ENCODE measurements at regions not wholly inside any gene's neighbourhood (a gene's known extent, or its start where the extent isn't known, plus 50 kb on each side); places are given as distances from the start of the nearest gene placed in this dataset.

DNA sequence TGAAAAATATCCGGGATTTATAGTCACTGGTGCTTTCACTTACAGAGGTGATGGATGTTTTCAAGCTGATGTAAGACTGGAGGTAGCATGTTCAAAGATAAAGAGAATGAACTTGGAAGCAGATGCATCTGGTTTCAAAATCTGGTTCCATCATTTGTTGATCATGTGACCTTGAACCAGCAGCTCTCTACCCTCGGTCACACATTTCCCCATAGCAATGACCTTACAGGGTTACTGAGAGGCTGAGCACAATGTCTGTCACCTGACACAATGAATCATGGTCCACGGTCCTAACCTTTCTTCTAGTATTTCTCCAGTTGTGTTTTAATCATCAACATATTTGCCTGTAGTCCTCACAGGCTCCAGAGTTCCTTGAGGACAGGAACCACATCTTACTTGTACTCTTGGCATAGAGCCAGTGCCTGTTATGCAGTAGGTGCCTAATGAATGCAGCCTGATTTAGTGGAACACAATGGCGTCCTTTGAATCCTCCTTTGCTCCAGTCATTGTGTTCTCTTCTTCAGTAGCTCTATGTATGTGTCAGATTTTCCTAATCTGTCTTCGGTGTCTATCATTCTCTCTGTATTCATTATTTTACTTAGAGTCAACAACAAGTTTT, 667.3 kb downstream of the PTPRU start:
- Histone ChIP-seq H3K9ac (ENCODE audit: low read length) (no peak overlapping the region), H3K4me3 (ENCODE audit: low read depth in 1 of 2, low read length in 2 of 2) (no peak overlapping the region), H3K9me3 (ENCODE audit: low read length) (no peaks in the 10 kb centered on the region), H3K36me3 (ENCODE audit: insufficient read depth, low read length) (no peaks in the 10 kb centered on the region), H3K27ac (ENCODE audit: low read depth, low read length) (no peak overlapping the region), H3K27me3 (ENCODE audit: control insufficient read depth in 1 of 2, insufficient read depth in 2 of 2, low read length in 2 of 2) (peaks cover 0 to 3% of the 10 kb centered on the region in 2 donors), H3K4me1 (ENCODE audit: insufficient read depth, low read length) (peaks cover 12% of the 10 kb centered on the region)

DNA sequence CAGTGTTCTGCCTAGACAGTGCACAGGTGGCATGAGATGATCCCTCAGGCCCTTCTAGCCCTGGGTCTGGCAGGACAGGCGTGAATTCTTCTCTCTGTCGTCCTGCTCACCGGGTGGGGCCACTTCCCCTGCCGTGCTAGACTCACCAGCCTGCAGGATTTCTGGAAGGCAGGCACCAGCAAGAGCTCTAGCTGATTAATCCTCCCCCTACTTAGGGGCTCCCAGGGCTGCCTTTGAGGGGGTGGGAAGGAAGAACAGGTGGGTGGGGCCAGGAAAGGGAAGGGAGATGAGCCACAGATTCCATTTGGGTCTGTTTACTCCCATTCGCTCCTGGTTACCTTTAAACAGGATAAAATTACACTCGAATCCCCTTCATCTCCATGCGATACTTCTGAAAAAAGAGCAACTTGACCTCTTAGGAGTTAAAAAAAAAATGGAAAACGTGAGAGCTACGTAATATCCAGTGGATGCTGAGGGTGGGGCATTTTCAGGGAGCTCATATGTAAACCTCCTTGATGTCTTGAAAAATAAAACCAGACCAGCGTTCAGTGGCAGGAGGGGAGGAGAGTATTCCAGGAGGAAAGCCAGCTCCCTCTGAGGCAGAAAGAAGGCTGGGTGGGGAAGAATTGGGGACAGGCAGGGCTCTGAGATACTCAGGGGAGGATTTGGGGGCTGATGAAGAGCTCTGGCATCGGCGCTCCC, 665.5 kb downstream of the PTPRU start:
- Histone ChIP-seq H3K4me3 (ENCODE audit: low read depth in 1 of 2, low read length in 2 of 2) (no peak overlapping the region), H3K36me3 (ENCODE audit: insufficient read depth, low read length) (no peaks in the 10 kb centered on the region), H3K9me3 (ENCODE audit: low read length) (no peaks in the 10 kb centered on the region), H3K9ac (ENCODE audit: low read length) (no peak overlapping the region), H3K27ac (ENCODE audit: low read depth, low read length) (no peak overlapping the region), H3K4me1 (ENCODE audit: insufficient read depth, low read length) (peaks cover 12% of the 10 kb centered on the region), H3K27me3 (ENCODE audit: control insufficient read depth in 1 of 2, insufficient read depth in 2 of 2, low read length in 2 of 2) (peaks cover 0 to 3% of the 10 kb centered on the region in 2 donors)

DNA sequence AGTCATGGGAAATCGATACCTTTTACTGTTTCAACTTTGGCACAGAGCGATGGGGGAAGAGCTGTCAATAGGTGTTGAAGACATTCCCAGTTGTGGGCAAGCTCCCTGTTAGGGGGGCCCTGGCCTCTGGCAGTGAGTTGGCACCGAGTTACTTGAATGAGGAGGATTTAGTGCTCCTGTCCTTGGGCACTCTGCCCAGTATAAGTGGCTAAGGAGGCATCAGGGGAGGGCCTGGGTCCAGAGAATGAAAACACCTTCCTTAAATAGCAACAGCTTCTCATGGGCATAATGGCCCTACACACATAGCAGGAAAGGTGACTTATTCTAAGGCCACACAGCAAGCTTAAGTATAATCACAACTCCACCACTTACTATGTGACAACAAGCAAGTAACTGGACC, 664.4 kb downstream of the PTPRU start:
- no peaks in the 10 kb centered on the region for H3K9me3 ChIP-seq (ENCODE audit: low read length)
- no peak overlapping the region for H3K4me3 ChIP-seq (ENCODE audit: low read depth in 1 of 2, low read length in 2 of 2)
- no peak overlapping the region for H3K9ac ChIP-seq (ENCODE audit: low read length)
- H3K4me1 ChIP-seq (ENCODE audit: insufficient read depth, low read length) = peaks cover 12% of the 10 kb centered on the region
- no peak overlapping the region for H3K27ac ChIP-seq (ENCODE audit: low read depth, low read length)
- peaks cover 0 to 3% of the 10 kb centered on the region in 2 donors for H3K27me3 ChIP-seq (ENCODE audit: control insufficient read depth in 1 of 2, insufficient read depth in 2 of 2, low read length in 2 of 2)
- no peaks in the 10 kb centered on the region for H3K36me3 ChIP-seq (ENCODE audit: insufficient read depth, low read length)

DNA sequence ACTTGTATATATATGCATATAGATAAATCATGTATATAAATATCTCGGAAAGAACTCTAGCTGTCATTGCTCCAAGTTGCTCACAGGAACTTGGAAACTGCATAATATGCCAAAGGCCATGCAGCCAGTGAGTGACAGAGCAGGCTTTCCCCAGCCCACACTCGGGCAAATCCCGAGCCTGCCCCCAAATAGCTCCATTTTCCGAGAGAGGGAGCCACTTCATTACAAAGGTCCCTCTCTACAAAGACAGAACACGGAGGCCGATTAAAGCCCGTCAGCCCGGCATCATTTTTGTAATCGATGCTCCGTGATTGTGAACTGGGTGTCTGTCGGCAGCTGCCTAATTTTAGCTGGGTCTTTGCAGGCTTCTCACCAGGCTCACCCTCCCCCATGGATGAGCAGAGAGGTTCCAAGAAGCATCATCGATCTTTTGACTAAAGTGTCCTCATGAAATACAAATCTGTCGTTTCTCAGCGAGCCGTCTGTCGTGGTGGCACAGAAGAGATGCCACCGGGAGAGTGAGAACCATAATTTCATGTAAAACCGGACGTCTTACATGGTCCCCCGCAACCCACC, 663.9 kb downstream of the PTPRU start:
- Histone ChIP-seq H3K27me3 (ENCODE audit: control insufficient read depth in 1 of 2, insufficient read depth in 2 of 2, low read length in 2 of 2) (peaks cover 0 to 3% of the 10 kb centered on the region in 2 donors), H3K27ac (ENCODE audit: low read depth, low read length) (no peak overlapping the region), H3K9me3 (ENCODE audit: low read length) (no peaks in the 10 kb centered on the region), H3K4me1 (ENCODE audit: insufficient read depth, low read length) (peaks cover 12% of the 10 kb centered on the region), H3K9ac (ENCODE audit: low read length) (no peak overlapping the region), H3K4me3 (ENCODE audit: low read depth in 1 of 2, low read length in 2 of 2) (no peak overlapping the region), H3K36me3 (ENCODE audit: insufficient read depth, low read length) (no peaks in the 10 kb centered on the region)

DNA sequence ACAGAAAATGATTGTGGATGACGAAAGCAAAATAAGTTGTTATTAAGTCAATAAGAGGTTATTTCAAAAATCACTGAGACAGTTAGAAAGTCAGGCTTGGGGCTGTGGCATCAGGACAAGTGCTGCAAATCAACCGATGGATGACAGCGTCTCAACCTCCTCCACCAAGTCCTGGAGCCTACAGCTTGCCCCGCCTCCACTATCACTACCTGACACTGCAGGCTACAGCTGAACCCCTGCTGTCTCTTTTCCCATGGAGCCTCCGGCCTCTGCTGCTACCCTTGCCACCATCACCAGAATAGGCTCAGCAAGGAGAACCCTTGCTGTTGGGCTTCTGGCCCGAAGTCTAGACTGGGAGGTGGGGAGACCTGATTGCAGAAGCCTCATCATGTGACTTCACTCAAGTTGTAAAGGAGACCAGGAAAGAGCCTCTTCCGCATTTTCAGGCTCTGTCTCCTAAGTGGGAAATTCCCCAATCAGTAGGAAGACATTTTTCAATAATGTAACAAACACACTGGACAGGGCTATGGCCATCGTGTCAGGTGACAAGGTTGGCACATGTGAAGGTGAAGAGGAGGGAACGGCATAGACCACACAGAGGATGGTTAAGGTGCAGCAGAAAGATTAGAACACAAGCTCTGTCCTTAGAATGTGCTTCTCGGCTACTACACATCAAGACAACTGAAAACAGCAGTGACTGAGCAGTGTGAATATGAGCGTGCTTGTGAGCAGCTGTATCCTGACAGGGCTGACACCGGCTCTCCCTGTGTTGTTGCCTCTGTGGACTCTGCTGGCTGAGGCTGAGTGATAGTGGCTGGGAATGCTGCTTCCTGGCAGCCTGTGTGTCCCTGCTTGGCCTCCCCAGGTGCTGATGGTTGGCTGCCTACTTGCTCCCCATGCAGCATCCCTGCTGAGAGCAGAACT, 660.7 kb downstream of the PTPRU start:
- peaks cover 0 to 7% of the 10 kb centered on the region in 2 donors for H3K27me3 ChIP-seq (ENCODE audit: control insufficient read depth in 1 of 2, insufficient read depth in 2 of 2, low read length in 2 of 2)
- no peak overlapping the region for H3K4me3 ChIP-seq (ENCODE audit: low read depth in 1 of 2, low read length in 2 of 2)
- peaks cover 9% of the 10 kb centered on the region for H3K4me1 ChIP-seq (ENCODE audit: insufficient read depth, low read length)
- H3K27ac ChIP-seq (ENCODE audit: low read depth, low read length) = no peak overlapping the region
- H3K9me3 ChIP-seq (ENCODE audit: low read length) = no peaks in the 10 kb centered on the region
- no peaks in the 10 kb centered on the region for H3K36me3 ChIP-seq (ENCODE audit: insufficient read depth, low read length)
- H3K9ac ChIP-seq (ENCODE audit: low read length) = no peak overlapping the region

DNA sequence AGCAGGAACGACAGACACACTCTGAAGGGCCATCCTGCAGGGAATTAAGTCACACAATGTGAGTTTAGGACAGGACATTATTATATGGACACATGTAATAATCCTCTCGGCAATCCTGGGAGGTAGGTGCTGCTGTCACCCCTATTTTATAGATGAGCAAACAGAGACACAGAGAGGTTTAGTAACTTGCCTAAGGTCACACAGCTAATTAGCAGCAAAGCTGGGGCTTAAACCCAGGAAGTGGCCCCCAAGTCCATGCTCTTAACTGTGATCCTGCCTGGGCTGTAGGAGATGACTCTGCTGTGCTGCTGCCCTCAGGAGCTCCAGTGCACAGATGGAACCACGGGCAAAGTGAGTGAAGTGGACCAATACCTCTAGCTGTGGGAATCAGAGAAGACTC, 660.0 kb downstream of the PTPRU start:
- no peak overlapping the region for H3K4me3 ChIP-seq (ENCODE audit: low read depth in 1 of 2, low read length in 2 of 2)
- H3K36me3 ChIP-seq (ENCODE audit: insufficient read depth, low read length) = no peaks in the 10 kb centered on the region
- H3K27ac ChIP-seq (ENCODE audit: low read depth, low read length) = no peak overlapping the region
- no peak overlapping the region for H3K9ac ChIP-seq (ENCODE audit: low read length)
- H3K4me1 ChIP-seq (ENCODE audit: insufficient read depth, low read length) = peaks cover 2% of the 10 kb centered on the region
- no peaks in the 10 kb centered on the region for H3K9me3 ChIP-seq (ENCODE audit: low read length)
- peaks cover 0 to 7% of the 10 kb centered on the region in 2 donors for H3K27me3 ChIP-seq (ENCODE audit: control insufficient read depth in 1 of 2, insufficient read depth in 2 of 2, low read length in 2 of 2)

DNA sequence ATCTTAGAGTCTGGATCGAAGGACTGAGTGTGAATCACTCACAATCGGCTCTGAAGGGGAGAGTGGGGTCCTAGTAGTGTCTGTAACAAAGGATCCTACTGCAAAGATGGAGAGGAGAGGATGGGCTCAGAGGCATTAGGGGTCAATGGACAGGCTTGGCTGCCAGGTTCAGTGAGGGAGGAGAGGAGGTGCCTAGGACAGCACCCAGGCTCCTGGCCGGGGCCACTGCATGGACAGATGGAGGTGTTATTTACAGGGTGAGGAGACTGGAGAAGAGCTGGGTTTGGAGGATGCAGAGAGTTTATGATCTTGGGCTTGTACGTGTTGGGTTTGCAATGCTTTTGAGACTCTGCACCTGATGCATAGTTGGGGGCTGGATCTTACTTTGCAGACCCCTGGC, 658.9 kb downstream of the PTPRU start:
- H3K4me3 ChIP-seq (ENCODE audit: low read depth in 1 of 2, low read length in 2 of 2) = no peak overlapping the region
- no peaks in the 10 kb centered on the region for H3K36me3 ChIP-seq (ENCODE audit: insufficient read depth, low read length)
- no peaks in the 10 kb centered on the region for H3K9me3 ChIP-seq (ENCODE audit: low read length)
- no peak overlapping the region for H3K9ac ChIP-seq (ENCODE audit: low read length)
- no peaks in the 10 kb centered on the region for H3K4me1 ChIP-seq (ENCODE audit: insufficient read depth, low read length)
- peaks cover 0 to 3% of the 10 kb centered on the region in 2 donors for H3K27me3 ChIP-seq (ENCODE audit: control insufficient read depth in 1 of 2, insufficient read depth in 2 of 2, low read length in 2 of 2)
- no peak overlapping the region for H3K27ac ChIP-seq (ENCODE audit: low read depth, low read length)

DNA sequence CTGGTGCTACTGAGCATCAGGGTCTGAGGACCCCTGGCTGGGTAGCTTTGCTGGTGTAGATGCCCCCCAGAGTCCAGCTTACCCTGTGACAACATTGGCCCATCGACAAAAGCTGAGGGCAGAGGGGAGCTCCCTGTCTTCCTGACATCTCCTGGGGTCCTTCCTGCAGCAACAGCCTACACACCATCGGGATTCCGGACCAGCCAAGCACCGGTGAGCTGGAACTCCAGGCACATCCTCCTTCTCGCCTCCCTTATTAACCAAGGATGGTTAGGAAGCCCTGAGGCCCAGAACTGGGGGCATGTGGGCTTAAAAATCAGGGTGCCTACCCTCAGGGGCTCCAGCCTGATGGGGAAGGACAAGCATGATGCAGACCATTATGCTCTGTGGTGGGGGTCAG, 658.0 kb downstream of the PTPRU start:
- Histone ChIP-seq H3K36me3 (ENCODE audit: insufficient read depth, low read length) (no peaks in the 10 kb centered on the region), H3K9ac (ENCODE audit: low read length) (no peak overlapping the region), H3K27me3 (ENCODE audit: control insufficient read depth in 1 of 2, insufficient read depth in 2 of 2, low read length in 2 of 2) (peaks cover 0 to 3% of the 10 kb centered on the region in 2 donors), H3K4me1 (ENCODE audit: insufficient read depth, low read length) (no peaks in the 10 kb centered on the region), H3K27ac (ENCODE audit: low read depth, low read length) (no peak overlapping the region), H3K4me3 (ENCODE audit: low read depth in 1 of 2, low read length in 2 of 2) (no peak overlapping the region), H3K9me3 (ENCODE audit: low read length) (no peaks in the 10 kb centered on the region)

DNA sequence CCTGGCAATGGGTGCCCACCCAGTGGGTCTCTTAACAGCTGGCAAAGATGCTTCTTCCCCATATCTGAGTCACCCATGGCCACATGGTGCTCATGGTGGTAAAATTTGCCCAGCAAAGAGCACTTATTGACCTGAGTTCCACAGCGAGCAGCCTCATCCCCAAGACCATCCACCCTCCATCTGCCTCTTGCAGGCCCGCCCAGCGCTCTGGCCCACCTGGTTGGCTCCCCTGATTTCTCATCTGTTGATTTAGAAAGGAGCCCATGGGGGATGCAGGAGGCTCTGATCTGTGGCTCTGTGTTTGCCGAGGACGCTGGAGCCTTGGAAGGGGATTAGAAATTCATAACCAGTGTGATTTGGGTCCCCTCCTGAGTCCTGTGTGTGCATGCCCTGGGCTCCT, 657.5 kb downstream of the PTPRU start:
- Histone ChIP-seq H3K27me3 (ENCODE audit: control insufficient read depth in 1 of 2, insufficient read depth in 2 of 2, low read length in 2 of 2) (peaks cover 0 to 3% of the 10 kb centered on the region in 2 donors), H3K27ac (ENCODE audit: low read depth, low read length) (no peak overlapping the region), H3K4me1 (ENCODE audit: insufficient read depth, low read length) (no peaks in the 10 kb centered on the region), H3K9ac (ENCODE audit: low read length) (no peak overlapping the region), H3K36me3 (ENCODE audit: insufficient read depth, low read length) (no peaks in the 10 kb centered on the region), H3K4me3 (ENCODE audit: low read depth in 1 of 2, low read length in 2 of 2) (no peak overlapping the region), H3K9me3 (ENCODE audit: low read length) (no peaks in the 10 kb centered on the region)

DNA sequence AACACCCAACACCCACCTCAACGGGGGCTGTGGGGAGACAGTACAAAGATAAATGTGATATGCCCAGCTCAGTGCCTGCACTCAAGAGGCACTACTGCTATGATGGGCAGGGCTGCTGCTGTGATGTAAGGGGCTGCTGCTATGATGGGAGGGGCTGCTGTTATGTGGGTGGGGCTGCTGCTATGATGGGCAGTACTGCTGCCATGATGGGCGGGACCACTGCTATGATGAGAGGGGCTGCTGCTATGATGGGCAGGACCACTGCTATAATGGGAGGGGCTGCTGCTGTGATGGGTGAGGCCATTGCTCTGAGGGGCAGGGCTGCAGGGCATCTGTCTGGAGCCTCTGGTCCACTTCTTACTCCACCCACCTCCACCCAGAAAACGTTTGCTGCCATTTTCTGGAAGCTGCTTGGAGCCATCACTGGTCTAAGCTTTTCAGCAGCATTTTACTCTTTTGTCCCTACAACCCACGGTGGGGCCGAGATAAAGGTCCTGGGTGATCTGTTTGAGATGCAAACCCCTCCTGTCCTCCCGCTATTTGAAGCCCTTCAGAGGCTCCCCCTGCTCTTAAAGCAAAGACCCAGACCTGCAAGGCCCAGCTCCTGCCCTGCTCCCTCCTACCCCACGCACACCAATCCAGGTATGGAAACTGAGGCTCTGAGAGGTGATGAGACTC, 656.9 kb downstream of the PTPRU start:
- no peaks in the 10 kb centered on the region for H3K4me1 ChIP-seq (ENCODE audit: insufficient read depth, low read length)
- no peaks in the 10 kb centered on the region for H3K36me3 ChIP-seq (ENCODE audit: insufficient read depth, low read length)
- no peak overlapping the region for H3K9ac ChIP-seq (ENCODE audit: low read length)
- no peak overlapping the region for H3K4me3 ChIP-seq (ENCODE audit: low read depth in 1 of 2, low read length in 2 of 2)
- H3K9me3 ChIP-seq (ENCODE audit: low read length) = no peaks in the 10 kb centered on the region
- H3K27ac ChIP-seq (ENCODE audit: low read depth, low read length) = no peak overlapping the region
- H3K27me3 ChIP-seq (ENCODE audit: control insufficient read depth in 1 of 2, insufficient read depth in 2 of 2, low read length in 2 of 2) = peaks cover 0 to 3% of the 10 kb centered on the region in 2 donors

DNA sequence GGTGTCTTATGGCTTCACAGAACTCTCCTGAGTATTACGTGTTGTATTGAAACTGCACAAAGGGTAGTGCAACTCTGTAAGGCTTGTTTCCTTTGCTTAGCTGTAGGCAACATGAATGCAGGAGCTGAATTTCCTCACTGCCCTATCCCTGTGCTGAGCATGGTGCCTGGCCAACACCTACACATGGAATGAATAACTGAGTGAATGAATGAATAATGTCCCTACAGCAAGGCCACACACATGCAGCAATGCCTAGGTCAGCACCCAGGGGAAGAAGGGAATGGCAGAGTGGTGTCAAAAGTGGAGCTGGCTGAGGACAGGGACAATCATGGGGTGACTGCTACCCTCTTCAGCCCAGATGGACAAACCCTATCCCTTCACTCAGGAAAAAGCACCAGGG, 655.9 kb downstream of the PTPRU start:
- H3K4me3 ChIP-seq (ENCODE audit: low read depth in 1 of 2, low read length in 2 of 2) = no peak overlapping the region
- H3K27ac ChIP-seq (ENCODE audit: low read depth, low read length) = no peak overlapping the region
- no peaks in the 10 kb centered on the region for H3K4me1 ChIP-seq (ENCODE audit: insufficient read depth, low read length)
- H3K9ac ChIP-seq (ENCODE audit: low read length) = no peak overlapping the region
- peaks cover 0 to 3% of the 10 kb centered on the region in 2 donors for H3K27me3 ChIP-seq (ENCODE audit: control insufficient read depth in 1 of 2, insufficient read depth in 2 of 2, low read length in 2 of 2)
- no peaks in the 10 kb centered on the region for H3K36me3 ChIP-seq (ENCODE audit: insufficient read depth, low read length)
- H3K9me3 ChIP-seq (ENCODE audit: low read length) = no peaks in the 10 kb centered on the region

Data from muscle layer of colon (tissue), 2 donors.